HEK293 (cell line): ENCODE measurements at regions not wholly inside any gene's neighbourhood (a gene's known extent, or its start where the extent isn't known, plus 50 kb on each side); places are given as distances from the start of the nearest gene placed in this dataset.

Source experiments
- CTCF ChIP-seq: fragments of 450-650 bp; formaldehyde crosslinking; IDR thresholded peaks from 2 replicates; pipeline ENCODE4 v1.5.1; 2016; ENCODE audit warnings: missing biosample characterization, missing genetic modification characterization
- HOXA7 ChIP-seq: sonication (generic); formaldehyde crosslinking; IDR thresholded peaks from 2 replicates; pipeline ENCODE4 v1.8.1; 2022; ENCODE audit warnings: missing genetic modification reagents, borderline replicate concordance
- PATZ1 ChIP-seq: fragments of 450-650 bp; formaldehyde crosslinking; IDR thresholded peaks from 2 replicates; pipeline ENCODE4 v1.5.1; 2016; ENCODE audit warnings: missing biosample characterization, missing genetic modification characterization
- SP2 ChIP-seq: fragments of 450-650 bp; formaldehyde crosslinking; IDR thresholded peaks from 2 replicates; pipeline ENCODE4 v1.5.1; 2016; ENCODE audit warnings: missing biosample characterization, missing genetic modification characterization
- YY1 ChIP-seq: fragments of 450-650 bp; formaldehyde crosslinking; IDR thresholded peaks from 2 replicates; pipeline ENCODE4 v1.5.1; 2018; ENCODE audit warnings: missing biosample characterization, missing genetic modification characterization
- ZEB2 ChIP-seq: fragments of 450-650 bp; formaldehyde crosslinking; IDR thresholded peaks from 2 replicates; pipeline ENCODE4 v1.5.1; 2016; ENCODE audit warnings: missing biosample characterization, missing genetic modification characterization
- ZNF121 ChIP-seq: fragments of 450-650 bp; formaldehyde crosslinking; IDR thresholded peaks from 2 replicates; pipeline ENCODE4 v1.5.1; 2016; ENCODE audit warnings: missing biosample characterization, missing genetic modification characterization
- ZNF18 ChIP-seq: fragments of 450-650 bp; formaldehyde crosslinking; IDR thresholded peaks from 2 replicates; pipeline ENCODE4 v1.5.1; 2016; ENCODE audit warnings: missing biosample characterization, missing genetic modification characterization
- ZNF2 ChIP-seq: fragments of 450-650 bp; formaldehyde crosslinking; IDR thresholded peaks from 2 replicates; pipeline ENCODE4 v1.5.1; 2016; ENCODE audit warnings: missing biosample characterization, missing genetic modification characterization
- ZNF311 ChIP-seq: fragments of 450-650 bp; formaldehyde crosslinking; IDR thresholded peaks from 2 replicates; pipeline ENCODE4 v1.5.1; 2017; ENCODE audit warnings: missing biosample characterization, missing genetic modification characterization, borderline replicate concordance
- ZNF488 ChIP-seq: fragments of 450-650 bp; formaldehyde crosslinking; IDR thresholded peaks from 2 replicates; pipeline ENCODE4 v1.5.1; 2016; ENCODE audit warnings: missing biosample characterization, missing genetic modification characterization
- ZNF792 ChIP-seq: fragments of 450-650 bp; formaldehyde crosslinking; IDR thresholded peaks from 2 replicates; pipeline ENCODE4 v1.5.1; 2016; ENCODE audit warnings: missing biosample characterization, missing genetic modification characterization

- TF ChIP-seq CTCF: no peak
- no peak for TF ChIP-seq ZNF18 (tag by site-specific recombination)
- TF ChIP-seq ZNF2 (tag by site-specific recombination): no peak
- no peak for TF ChIP-seq ZNF792 (tag by site-specific recombination)
- no peak for TF ChIP-seq ZNF311 (tag by site-specific recombination)
- TF ChIP-seq HOXA7 (CRISPR knock-in tag): no peak
- no peak for TF ChIP-seq ZNF488 (tag by site-specific recombination)
- TF ChIP-seq ZNF121 (tag by site-specific recombination): no peak
- TF ChIP-seq PATZ1 (tag by site-specific recombination): no peak
- no peak for TF ChIP-seq YY1 (tag by site-specific recombination)
- TF ChIP-seq SP2 (tag by site-specific recombination): no peak
- no peak for TF ChIP-seq ZEB2 (tag by site-specific recombination)
Observed at GRCh38 chr11:12060385-12060985, 49.9 kb upstream of the MICAL2 start.
